IMR-90 (cell line): ENCODE measurements at regions not wholly inside any gene's neighbourhood (a gene's known extent, or its start where the extent isn't known, plus 50 kb on each side); places are given as distances from the start of the nearest gene placed in this dataset.

Experiments
- CEBPB ChIP-seq: IDR thresholded peaks from 2 replicates; pipeline ENCODE4 v1.6.1; 2012; ENCODE audit warnings: low read depth, low read length, improper control_type of control experiment
- POLR2A ChIP-seq: IDR thresholded peaks from 2 replicates; pipeline ENCODE4 v1.6.1; 2012; ENCODE audit warnings: mild to moderate bottlenecking, low read depth, low read length
- TF ChIP-seq, protein P1 (sequence below): conservative IDR thresholded peaks from 2 replicates; pipeline ENCODE4 v1.5.1; 2012; ENCODE audit warnings: mild to moderate bottlenecking, low read depth, low read length, improper control_type of control experiment

GRCh38 chr1:220353229-220354012, 81.2 kb upstream of the RAB3GAP2 start:
- TF ChIP-seq POLR2A (no peak), CEBPB (no peak)
- TF ChIP-seq, protein P1, sequence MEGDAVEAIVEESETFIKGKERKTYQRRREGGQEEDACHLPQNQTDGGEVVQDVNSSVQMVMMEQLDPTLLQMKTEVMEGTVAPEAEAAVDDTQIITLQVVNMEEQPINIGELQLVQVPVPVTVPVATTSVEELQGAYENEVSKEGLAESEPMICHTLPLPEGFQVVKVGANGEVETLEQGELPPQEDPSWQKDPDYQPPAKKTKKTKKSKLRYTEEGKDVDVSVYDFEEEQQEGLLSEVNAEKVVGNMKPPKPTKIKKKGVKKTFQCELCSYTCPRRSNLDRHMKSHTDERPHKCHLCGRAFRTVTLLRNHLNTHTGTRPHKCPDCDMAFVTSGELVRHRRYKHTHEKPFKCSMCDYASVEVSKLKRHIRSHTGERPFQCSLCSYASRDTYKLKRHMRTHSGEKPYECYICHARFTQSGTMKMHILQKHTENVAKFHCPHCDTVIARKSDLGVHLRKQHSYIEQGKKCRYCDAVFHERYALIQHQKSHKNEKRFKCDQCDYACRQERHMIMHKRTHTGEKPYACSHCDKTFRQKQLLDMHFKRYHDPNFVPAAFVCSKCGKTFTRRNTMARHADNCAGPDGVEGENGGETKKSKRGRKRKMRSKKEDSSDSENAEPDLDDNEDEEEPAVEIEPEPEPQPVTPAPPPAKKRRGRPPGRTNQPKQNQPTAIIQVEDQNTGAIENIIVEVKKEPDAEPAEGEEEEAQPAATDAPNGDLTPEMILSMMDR, result no peak
